ENCODE measurements at regions not wholly inside any gene's neighbourhood (a gene's known extent, or its start where the extent isn't known, plus 50 kb on each side); places are given as distances from the start of the nearest gene placed in this dataset.

GRCh38 chrX:9122519-9123245 is 88.8 kb upstream of the FAM9B start:
- Histone ChIP-seq H2AFZ (replicated peaks; ENCODE audit: low read length, poor library complexity) (no peak overlapping the region), H2BK20ac (ENCODE audit: low read depth, low read length) (no peak overlapping the region), H3K4me2 (ENCODE audit: low read depth, low read length) (no peak overlapping the region), H2AK5ac (ENCODE audit: low read depth, low read length) (no peak overlapping the region), H2BK120ac (ENCODE audit: low read depth, low read length) (no peak overlapping the region), H3K79me1 (ENCODE audit: low read depth in 1 of 2, low read length in 2 of 2) (no peaks in the 10 kb centered on the region), H3K9me1 (ENCODE audit: insufficient read depth, low read length) (no peaks in the 10 kb centered on the region), H3K14ac (replicated peaks; ENCODE audit: low read depth, low read length) (0 out of 2 replicates have a peak overlapping the region, but pooled peaks have one; percentile 37), H2AK9ac (replicated peaks; ENCODE audit: low read depth, low read length, poor library complexity) (peak overlapping the region; percentile 5), H4K20me1 (ENCODE audit: insufficient read depth, low read length) (no peaks in the 10 kb centered on the region), H3K9me3 (ENCODE audit: control insufficient read depth, insufficient read depth, low read length) (no peaks in the 10 kb centered on the region; the same call in 1 of the 2 replicates), H3K56ac (ENCODE audit: extremely low read depth, insufficient read depth, low read length) (no peak overlapping the region), H3K27me3 (ENCODE audit: control insufficient read depth, insufficient read depth, low read length) (no peaks in the 10 kb centered on the region), H4K8ac (ENCODE audit: low read depth in 2 of 2, low read length in 2 of 2) (no peak overlapping the region), H3K4me1 (ENCODE audit: control insufficient read depth, insufficient read depth, low read length) (peaks cover under 1% of the 10 kb centered on the region; the same call in 1 of the 2 replicates), H3K9ac (ENCODE audit: low read depth, low read length) (no peak overlapping the region), H3K23ac (ENCODE audit: low read depth, low read length) (no peak overlapping the region), H3K36me3 (ENCODE audit: control insufficient read depth, insufficient read depth, low read length) (no peaks in the 10 kb centered on the region), H2BK5ac (ENCODE audit: low read depth, low read length, poor library complexity, severe bottlenecking) (no peak overlapping the region), H3K4me3 (ENCODE audit: insufficient read depth, low read depth, low read length) (no peak overlapping the region), H4K91ac (ENCODE audit: insufficient read depth, low read depth, low read length) (no peak overlapping the region), H3K18ac (ENCODE audit: low read depth, low read length) (no peak overlapping the region), H4K5ac (ENCODE audit: low read depth, low read length) (no peak overlapping the region), H3K4ac (ENCODE audit: low read depth, low read length) (0 out of 2 replicates have a peak overlapping the region, but pooled peaks have one; percentile 9), H3K27ac (ENCODE audit: insufficient read depth, low read length) (no peak overlapping the region), H2BK15ac (ENCODE audit: low read depth, low read length) (0 out of 3 replicates have a peak overlapping the region, but pooled peaks have one; percentile 27)
- ChIA-PET POLR2A (ENCODE audit: unreplicated experiment) (no interaction called here), CTCF (no interaction called here)
- intact Hi-C loops (cut with micrococcal nuclease) = no loop called here
- dilution Hi-C loops (cut with HindIII; ENCODE audit: low sequenced_read_pairs, unreplicated experiment) = no loop called here
- DNase-seq (peak; percentile 35), ATAC-seq (ENCODE audit: low read depth) (peak; percentile 61)
- no TSS peak for BruUV-seq (replicated peaks)
- 60% methylated on average over 1 of the region's 6 CpGs; no CpG with 5 or more reads in 1 of the 2 experiments for WGBS, 2 experiments (ENCODE audit: extremely low coverage in 2 of 2, insufficient read length in 1 of 2)
- in situ Hi-C loops (cut with MboI; ENCODE audit: low sequenced_read_pairs) = no loop called here
- TF ChIP-seq CEBPB (IDR thresholded peaks at IDR 0.05; ENCODE audit: low read depth, low read length) (peak; percentile 63; the same call in 1 of the 2 replicates), RCOR1 (IDR thresholded peaks at IDR 0.05; ENCODE audit: insufficient replicate concordance, low read length) (no peak), MAZ (IDR thresholded peaks at IDR 0.05; ENCODE audit: borderline replicate concordance, low read depth, low read length) (no peak), CHD1 (IDR thresholded peaks at IDR 0.05; ENCODE audit: low read depth, low read length) (no peak), RFX5 (IDR thresholded peaks at IDR 0.05; ENCODE audit: low read depth, low read length) (no peak), RAD21 (IDR thresholded peaks at IDR 0.05; ENCODE audit: low read length) (no peak)
- TF ChIP-seq, protein P1, sequence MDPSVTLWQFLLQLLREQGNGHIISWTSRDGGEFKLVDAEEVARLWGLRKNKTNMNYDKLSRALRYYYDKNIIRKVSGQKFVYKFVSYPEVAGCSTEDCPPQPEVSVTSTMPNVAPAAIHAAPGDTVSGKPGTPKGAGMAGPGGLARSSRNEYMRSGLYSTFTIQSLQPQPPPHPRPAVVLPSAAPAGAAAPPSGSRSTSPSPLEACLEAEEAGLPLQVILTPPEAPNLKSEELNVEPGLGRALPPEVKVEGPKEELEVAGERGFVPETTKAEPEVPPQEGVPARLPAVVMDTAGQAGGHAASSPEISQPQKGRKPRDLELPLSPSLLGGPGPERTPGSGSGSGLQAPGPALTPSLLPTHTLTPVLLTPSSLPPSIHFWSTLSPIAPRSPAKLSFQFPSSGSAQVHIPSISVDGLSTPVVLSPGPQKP (IDR thresholded peaks at IDR 0.05; ENCODE audit: borderline replicate concordance, low read depth, low read length) = no peak
- TF ChIP-seq, protein P2, sequence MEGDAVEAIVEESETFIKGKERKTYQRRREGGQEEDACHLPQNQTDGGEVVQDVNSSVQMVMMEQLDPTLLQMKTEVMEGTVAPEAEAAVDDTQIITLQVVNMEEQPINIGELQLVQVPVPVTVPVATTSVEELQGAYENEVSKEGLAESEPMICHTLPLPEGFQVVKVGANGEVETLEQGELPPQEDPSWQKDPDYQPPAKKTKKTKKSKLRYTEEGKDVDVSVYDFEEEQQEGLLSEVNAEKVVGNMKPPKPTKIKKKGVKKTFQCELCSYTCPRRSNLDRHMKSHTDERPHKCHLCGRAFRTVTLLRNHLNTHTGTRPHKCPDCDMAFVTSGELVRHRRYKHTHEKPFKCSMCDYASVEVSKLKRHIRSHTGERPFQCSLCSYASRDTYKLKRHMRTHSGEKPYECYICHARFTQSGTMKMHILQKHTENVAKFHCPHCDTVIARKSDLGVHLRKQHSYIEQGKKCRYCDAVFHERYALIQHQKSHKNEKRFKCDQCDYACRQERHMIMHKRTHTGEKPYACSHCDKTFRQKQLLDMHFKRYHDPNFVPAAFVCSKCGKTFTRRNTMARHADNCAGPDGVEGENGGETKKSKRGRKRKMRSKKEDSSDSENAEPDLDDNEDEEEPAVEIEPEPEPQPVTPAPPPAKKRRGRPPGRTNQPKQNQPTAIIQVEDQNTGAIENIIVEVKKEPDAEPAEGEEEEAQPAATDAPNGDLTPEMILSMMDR (conservative IDR thresholded peaks at IDR 0.05; ENCODE audit: low read depth, low read length) = no peak

All from IMR-90 (cell line).